ENCODE measurements at regions not wholly inside any gene's neighbourhood (a gene's known extent, or its start where the extent isn't known, plus 50 kb on each side); places are given as distances from the start of the nearest gene placed in this dataset.
A peak's percentile ranks its signal among the peaks of the same experiment; 100 is the strongest.

- TF ChIP-seq, protein P1, sequence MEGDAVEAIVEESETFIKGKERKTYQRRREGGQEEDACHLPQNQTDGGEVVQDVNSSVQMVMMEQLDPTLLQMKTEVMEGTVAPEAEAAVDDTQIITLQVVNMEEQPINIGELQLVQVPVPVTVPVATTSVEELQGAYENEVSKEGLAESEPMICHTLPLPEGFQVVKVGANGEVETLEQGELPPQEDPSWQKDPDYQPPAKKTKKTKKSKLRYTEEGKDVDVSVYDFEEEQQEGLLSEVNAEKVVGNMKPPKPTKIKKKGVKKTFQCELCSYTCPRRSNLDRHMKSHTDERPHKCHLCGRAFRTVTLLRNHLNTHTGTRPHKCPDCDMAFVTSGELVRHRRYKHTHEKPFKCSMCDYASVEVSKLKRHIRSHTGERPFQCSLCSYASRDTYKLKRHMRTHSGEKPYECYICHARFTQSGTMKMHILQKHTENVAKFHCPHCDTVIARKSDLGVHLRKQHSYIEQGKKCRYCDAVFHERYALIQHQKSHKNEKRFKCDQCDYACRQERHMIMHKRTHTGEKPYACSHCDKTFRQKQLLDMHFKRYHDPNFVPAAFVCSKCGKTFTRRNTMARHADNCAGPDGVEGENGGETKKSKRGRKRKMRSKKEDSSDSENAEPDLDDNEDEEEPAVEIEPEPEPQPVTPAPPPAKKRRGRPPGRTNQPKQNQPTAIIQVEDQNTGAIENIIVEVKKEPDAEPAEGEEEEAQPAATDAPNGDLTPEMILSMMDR (conservative IDR thresholded peaks at IDR 0.05; ENCODE audit: low read depth, low read length): peak; percentile 96
- no peak for TF ChIP-seq EZH2 (IDR thresholded peaks at IDR 0.05; ENCODE audit: borderline replicate concordance, low read depth, low read length, poor library complexity, severe bottlenecking)
Observed at GRCh38 chr7:101688183-101688831, 59.2 kb upstream of the MYL10 start.

All from A673 (cell line).